DMS153 (cell line): ENCODE measurements at regions not wholly inside any gene's neighbourhood (a gene's known extent, or its start where the extent isn't known, plus 50 kb on each side); places are given as distances from the start of the nearest gene placed in this dataset.

ENCODE experiments used
- DNase-seq: peaks from one replicate; lab custom pipeline; 2025; lab: John Stamatoyannopoulos, UW

GRCh38 chr15:95286352-95286880 lies 1044.1 kb upstream of the NR2F2 start:
- DNase-seq = no peak

- DNase-seq = no peak
Observed at GRCh38 chr15:95287720-95288103, 1042.8 kb upstream of the NR2F2 start.

DNA sequence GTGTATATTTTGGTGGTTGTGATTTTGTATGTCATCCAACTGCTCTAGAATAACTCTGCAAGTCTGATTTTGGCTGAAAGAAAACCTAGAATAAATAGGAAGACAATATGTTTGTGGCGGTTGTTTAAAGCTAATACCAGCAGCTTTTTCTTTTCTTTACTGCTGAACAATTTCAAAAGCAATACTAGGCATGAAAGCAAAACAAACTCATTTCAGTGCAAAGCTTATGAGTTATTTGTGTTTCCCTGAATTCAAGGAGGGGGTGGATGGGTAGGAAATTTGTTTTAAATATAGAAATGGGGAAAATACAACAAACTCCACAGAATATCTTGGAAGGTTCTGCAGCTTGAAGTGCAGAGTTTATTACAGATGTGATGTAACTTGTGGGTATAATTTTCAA lies 1041.9 kb upstream of the NR2F2 start:
- DNase-seq = no peak

GRCh38 chr15:95290176-95290974 lies 1040.1 kb upstream of the NR2F2 start:
- DNase-seq = no peak

GRCh38 chr15:95291898-95292472 lies 1038.5 kb upstream of the NR2F2 start:
- no peak for DNase-seq

- no peak for DNase-seq
Observed at GRCh38 chr15:95292785-95293450, 1037.6 kb upstream of the NR2F2 start.

GRCh38 chr15:95293456-95294031 lies 1037.0 kb upstream of the NR2F2 start:
- DNase-seq = no peak

DNA sequence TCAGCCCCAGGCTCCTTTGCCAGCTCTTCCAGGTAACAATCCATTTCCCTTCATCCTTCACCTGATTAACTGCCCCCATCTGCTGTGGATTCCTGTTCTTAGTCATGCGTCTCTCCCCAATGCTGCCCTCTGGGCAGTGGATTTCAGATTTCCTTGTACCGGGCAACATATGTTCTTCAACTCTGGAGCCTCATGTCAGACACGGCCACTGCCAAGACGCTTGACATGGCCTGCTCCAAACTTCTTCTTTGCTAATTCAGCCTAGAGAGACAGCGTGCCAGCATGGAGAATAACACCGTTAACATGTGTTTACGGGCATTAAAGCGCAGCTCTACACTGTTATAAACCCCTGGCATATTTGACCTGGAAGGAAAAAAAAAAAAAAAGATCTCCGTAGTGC lies 1035.1 kb upstream of the NR2F2 start:
- no peak for DNase-seq

DNA sequence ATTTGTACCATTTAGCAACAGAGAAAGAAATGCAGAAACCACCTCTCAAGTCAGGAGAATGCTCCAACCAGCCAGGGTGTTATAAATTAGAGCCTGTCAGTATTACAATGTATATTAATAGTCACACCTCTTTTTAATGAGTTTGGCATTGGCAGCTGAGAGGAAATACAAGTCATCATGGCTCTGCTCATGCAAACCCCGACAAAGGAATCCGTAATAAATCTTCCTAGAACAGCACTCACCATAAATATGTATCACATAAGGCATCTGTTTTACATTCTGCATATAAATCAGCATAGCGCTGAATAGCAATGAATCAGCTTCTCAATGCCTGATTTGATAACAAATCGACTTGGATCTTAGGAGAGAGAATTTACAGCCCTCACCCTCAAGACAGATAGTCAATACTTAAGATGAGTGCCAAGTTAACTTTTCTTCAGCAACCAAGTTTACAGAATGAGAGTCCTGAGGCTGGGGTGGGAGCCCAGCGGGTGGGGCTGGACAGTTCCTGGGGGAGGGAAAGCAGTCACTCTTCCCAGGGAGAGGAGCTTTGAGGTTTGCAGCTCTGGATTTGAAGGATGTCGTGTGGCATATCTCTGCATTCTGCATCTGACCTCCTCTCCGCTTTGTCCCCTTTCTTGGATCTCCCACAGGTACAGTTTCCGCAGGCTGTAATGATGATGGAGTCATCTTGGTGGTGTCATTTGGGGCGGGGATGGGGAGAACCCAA lies 1034.4 kb upstream of the NR2F2 start:
- no peak for DNase-seq

GRCh38 chr15:95296643-95297042 lies 1033.9 kb upstream of the NR2F2 start:
- peak; percentile 18 for DNase-seq

GRCh38 chr15:95298729-95299128 lies 1031.8 kb upstream of the NR2F2 start:
- DNase-seq = no peak

DNA sequence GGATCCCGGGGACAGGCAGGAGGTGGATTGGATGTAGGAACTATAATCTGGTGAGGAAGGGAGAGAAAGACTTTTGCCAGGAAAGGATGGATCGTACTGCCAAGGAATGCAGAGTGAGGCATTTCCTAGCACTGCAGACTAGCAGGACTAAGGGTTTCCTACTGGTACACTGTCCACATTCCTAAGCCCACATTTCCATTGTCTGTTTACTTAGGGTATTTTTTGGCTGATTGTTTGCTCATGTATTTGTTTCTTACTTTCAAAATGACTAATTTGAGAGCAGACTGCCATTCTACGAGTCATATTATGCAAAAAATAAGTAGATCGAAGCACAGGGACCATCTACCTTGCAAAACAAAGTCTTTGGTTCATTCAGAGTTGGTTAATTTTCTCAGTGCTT lies 1029.5 kb upstream of the NR2F2 start:
- no peak for DNase-seq

DNA sequence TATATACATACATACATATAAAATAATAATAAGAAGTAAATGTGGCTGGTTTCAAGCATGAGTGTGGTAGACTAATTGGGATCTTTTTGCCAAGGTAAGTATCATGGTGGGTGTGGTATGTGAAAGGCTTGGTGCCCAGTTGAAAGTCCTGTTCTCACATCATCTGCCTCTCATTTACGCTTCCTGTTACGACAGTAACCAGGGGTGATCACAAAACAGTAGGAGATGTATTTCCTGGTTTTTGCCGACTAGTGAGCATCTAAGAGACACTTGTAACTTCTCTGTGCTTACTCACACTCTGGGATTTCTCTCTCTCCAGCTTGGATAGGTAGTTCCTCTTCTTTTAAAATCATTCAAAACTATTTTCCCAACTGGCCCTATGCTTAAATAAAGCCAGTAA lies 1028.3 kb upstream of the NR2F2 start:
- peak; percentile 75 for DNase-seq

DNA sequence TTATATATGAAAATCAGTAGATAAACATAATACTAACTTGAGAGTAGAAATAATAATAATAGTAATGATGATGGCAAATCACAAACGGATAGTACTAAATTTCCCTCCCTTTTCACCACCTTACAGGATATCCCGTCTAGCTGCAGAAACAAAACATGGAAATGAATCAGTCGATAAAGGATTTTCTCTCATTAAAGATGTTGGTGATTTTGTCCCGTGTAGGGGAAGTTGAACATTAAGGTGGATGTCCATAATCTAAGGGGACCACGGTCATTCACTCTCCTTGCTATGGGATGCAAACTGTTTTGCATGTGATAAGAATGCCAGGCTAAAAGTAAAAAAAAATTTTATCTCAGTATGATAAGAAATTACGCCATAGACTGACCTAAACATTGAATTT lies 1027.7 kb upstream of the NR2F2 start:
- no peak for DNase-seq

GRCh38 chr15:95303713-95304112 lies 1026.8 kb upstream of the NR2F2 start:
- DNase-seq = no peak

GRCh38 chr15:95304151-95304946 lies 1026.2 kb upstream of the NR2F2 start:
- peak; percentile 56 for DNase-seq

GRCh38 chr15:95304947-95305400 lies 1025.5 kb upstream of the NR2F2 start:
- DNase-seq = no peak

- no peak for DNase-seq
Observed at GRCh38 chr15:95307115-95307514, 1023.4 kb upstream of the NR2F2 start.

DNA sequence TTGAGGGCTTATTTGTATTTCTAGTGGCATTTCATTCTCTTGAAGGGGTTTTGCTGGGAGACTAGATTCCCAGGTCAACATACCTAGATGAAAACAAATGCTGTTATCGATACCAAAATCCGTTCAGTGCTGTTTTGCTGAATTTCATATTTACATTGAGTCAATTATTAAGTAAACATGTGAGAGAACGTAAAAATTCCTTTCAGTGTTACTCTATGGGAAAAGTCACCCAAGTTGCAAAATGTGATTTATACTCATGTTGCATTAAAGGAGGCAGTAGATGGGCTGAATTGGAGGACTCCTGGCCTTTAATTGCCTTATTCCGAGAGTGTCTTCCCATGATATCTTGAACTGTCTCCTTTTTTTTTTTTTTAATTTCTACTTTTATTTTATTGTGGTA lies 1011.3 kb upstream of the NR2F2 start:
- no peak for DNase-seq

DNA sequence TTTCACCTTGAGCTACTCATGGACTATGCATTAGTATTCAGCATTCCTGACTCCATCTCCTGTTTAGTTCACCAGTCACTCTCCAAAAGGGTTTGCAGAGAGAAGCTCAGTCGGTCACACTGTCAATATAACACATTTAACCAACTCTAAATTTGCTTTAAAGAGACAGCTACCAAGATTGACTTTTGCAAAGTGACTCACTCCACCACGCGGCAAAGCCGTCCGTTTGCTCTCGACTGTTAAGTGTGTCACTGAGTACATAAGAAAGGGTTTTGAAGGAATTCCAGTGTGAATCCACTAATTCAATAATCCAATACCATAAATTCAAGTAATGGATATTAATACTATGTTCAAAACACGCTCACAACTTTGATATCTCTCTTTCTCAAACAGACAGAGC lies 1006.7 kb upstream of the NR2F2 start:
- no peak for DNase-seq

DNA sequence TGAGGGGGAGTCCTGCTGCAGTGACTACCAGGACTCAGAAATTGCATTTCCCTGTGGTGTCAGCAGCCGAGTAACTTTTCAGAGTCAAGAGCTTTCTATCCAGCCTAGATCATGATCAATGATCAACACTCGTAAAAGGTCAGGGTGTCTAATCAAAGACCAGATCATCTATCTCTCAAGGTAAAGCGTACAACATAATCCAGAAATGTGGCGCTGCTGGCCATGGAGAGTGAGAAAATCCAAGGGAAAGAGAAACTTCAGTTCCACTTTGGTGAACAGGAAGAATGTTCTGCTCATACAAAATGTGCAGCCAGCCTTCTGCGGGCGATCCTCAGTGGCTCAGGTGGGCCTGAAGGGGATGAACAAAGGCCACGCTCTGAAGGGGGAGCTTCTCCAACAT lies 1005.8 kb upstream of the NR2F2 start:
- DNase-seq = no peak
